Activated CD4-positive, alpha-beta T cell treated with anti-CD3 and anti-CD28 coated beads, Interleukin-2, amount 50 U/mL, for 24 hours (primary cell): ENCODE measurements at regions not wholly inside any gene's neighbourhood (a gene's known extent, or its start where the extent isn't known, plus 50 kb on each side); places are given as distances from the start of the nearest gene placed in this dataset.
"Not testable (repeated sequence)": the region's sequence is repeated elsewhere in the genome, so short reads cannot be mapped to it uniquely, and the experiment has no call there.

ENCODE experiments used
- DNase-seq, 2 donors: peaks; one replicate each; pipeline ENCODE4 v3.0.0-alpha.2; 2020; ENCODE audit warnings: low read depth in 1 of 2, low spot score in 1 of 2

- DNase-seq, result peak; percentile 26 to 55
Observed at GRCh38 chr12:46549527-46550265, 177.1 kb upstream of the SLC38A2 start.

DNA sequence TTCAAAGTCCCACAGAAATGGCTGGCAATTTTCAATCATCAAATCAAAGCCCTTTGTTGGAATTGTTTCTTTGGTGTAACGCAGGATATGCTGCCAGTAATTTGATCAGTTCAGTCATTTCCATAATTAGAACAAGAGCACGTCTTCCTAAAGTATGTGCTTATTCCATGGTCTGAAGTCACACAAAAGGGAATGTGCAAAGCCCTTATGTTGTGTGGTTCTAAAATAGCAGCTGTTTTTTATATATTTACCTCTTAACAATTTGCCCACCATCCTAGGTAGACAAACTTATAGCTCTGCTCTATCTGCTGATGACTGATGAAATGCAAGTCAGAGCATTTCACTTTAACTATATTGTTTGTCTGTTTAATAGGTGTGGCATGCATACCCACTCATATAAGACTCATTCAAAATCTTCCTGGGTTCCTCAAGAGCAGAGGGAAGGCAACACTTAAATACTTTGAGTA lies 176.1 kb upstream of the SLC38A2 start:
- no peak for DNase-seq

DNA sequence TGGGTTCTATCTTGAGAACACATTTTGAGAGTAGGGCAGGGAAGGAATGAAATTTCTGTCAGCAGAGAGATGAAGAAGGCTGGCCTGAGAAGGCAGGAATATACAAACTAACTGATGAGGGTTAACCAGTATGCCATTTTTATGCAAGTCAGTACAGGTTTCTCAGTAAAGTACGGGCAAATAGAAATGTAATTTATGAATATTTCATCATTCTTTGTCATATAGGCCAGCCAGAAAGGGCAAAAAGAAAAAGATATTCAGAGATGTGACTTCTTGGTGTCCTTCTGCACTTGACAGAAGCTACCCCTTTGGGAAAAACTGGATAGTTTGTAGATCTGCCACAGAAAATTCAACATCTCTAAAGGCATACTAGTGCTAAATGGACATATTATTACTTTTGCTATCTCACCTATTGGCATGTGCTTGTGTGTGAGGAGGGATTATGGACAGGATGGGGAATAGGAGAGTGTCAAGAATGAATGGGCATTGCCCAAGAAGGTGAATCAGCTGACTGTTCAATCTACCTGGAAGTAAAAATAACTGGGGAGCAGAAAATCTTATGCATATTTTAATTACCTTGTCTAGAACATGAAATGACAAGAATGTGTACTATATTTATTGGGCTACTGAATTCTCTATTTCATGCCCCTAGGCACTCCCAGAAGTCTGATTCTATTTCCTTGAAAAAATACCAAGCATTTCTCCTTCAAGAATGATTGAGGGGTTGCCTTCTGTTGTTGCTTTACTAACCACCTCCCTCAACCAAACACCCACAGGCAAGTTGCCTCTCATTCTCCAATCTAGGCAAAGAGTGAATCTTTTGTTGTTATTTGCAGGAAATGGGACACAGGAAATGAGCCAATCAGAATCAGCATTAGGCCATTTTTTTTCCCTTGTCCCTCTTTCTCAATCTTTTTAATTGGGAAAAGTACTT lies 175.1 kb upstream of the SLC38A2 start:
- no peak for DNase-seq

GRCh38 chr12:46546634-46547273 lies 174.2 kb upstream of the SLC38A2 start:
- DNase-seq, result peak in 1 of 2 donors; percentile 21

GRCh38 chr12:46543378-46543795 lies 170.8 kb upstream of the SLC38A2 start:
- DNase-seq, result not testable (repeated sequence)

- DNase-seq, result no peak
Observed at GRCh38 chr12:46538976-46539375, 166.4 kb upstream of the SLC38A2 start.

GRCh38 chr12:46537387-46537955 lies 164.9 kb upstream of the SLC38A2 start:
- DNase-seq, result no peak

GRCh38 chr12:46536316-46536715 lies 163.7 kb upstream of the SLC38A2 start:
- DNase-seq, result not testable (repeated sequence)

DNA sequence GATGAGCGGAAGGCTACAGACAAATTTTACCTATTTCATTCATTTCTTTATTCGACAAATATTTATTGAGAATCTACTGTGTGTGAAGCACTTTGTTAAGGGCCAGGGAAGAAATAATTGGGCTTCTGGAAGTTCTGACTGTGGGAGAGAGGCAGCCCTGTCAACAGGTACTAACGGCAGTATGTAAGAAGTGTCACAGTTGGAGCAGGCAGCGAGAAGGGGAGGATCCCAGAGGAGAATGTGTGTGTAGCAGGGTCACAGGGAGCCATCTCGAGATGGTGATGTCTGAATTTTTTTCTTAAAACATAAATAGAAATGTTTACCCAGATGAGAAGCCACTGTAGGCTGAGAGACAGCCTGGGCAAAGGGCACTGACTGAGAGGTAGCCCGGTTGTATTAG lies 163.3 kb upstream of the SLC38A2 start:
- DNase-seq, result no peak

DNA sequence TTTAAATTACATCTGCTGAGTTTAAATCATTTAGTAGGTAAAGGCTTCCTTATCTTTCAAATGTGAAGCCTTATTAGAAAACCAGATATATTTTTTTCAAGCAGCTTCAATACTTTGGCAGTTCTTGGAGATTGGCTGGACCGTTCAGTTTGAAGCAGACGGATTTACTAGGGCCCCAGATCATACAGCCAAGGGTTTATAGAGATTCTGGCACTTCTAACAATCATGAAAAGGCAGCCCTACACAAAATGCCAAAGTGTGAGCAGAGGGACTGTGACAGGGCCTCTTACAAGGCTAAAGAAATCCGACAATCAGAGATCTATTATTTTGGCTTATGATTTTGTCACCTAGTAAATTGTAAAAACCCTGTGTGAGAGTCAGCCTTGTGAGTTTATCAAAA lies 162.8 kb upstream of the SLC38A2 start:
- no peak for DNase-seq

DNA sequence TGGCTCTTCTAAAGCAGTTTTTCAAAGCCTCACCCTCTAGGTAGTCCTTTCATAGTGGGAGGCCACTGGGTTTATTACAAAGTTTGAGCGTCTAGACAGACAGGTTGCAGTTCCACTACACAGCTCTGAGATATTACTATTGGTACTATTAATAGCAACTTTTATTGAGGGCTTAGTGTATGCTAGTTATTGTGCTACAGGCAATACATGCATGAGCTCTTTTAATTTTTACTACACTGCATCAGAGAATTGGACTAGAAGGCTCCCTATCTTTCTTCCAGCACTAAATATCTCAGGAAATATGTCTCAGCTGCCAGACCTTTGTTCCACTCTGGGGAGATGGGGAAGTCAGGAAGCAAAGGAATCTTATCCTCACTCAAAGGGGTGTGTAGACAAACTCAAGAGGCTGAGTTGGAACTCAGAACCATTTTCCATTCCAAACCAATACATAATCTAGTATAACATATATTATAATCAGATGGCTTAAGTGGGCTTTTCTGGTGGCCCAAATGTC lies 161.8 kb upstream of the SLC38A2 start:
- no peak for DNase-seq

DNA sequence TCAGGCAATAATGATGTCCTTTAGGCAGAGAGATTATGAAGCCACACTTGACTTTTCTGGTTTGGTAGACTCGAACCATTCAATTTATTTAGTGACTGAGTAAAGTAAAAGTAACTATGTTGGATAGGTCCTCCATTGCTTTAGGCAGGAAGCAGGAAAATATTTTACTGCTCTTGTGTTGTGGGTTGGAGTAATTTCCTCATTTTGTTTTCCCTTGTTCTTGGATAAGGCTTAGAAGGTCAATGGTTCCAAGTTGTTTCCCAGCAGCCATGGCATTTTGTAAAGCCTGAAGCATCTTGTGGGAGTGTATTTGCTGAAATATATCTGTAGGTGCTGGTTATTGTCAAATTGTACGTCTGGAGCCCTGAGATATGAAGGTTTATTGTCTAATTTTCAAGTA lies 161.2 kb upstream of the SLC38A2 start:
- no peak for DNase-seq

GRCh38 chr12:46531804-46532203 lies 159.2 kb upstream of the SLC38A2 start:
- no peak for DNase-seq

- DNase-seq, result no peak
Observed at GRCh38 chr12:46531059-46531785, 158.6 kb upstream of the SLC38A2 start.

DNA sequence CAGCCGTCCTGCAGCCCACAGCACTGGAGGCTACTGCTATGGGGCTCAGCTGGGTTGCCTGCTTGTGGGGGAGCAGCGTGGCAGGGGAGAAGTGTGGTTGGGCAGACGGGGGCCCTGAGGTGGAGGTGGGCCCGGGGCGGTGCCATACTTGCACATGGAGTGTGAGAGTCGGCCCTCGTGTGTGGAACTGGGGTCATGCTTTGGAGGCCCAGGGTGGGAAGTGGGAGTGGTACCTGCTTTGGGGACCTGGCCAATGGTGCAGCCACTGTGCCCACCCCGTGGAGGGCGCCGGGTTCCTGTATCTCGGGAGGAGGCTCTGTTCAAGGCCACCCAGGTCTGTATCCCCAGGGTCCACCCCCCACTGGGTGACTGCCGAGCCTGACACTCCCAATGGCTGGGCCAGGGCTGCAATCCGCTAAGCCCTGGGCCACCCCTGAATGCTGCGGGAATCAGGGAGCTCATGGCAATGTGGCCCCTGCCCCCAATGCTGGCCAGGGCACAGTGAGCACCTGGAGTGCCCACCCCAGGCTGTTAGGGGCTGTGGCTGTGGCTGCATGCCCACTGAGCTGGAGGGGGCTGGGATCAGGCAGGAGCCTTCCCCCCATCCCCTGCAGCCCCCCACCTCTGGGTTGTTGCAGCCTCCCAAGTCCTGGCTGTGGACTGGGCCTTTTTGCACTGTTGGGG lies 157.9 kb upstream of the SLC38A2 start:
- no peak for DNase-seq

DNA sequence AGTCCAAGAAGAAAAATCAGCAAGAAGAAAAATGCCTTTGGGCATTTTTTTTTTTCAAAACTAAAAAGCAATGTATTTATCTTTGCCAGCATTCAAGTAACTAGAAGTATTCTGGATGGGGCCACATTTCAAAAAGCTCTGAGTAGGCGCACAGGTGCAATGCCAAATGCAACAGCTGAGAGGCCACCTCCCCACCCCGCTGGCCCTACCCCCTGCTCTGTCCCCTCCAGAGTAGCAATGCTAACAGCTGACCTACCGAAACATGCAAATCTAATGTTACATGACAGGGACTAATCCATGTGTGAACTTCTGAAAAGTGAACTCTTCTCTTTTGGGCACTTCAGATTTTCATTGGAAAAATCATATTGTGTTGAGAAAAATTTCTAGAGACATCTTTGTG lies 153.7 kb upstream of the SLC38A2 start:
- no peak for DNase-seq

DNA sequence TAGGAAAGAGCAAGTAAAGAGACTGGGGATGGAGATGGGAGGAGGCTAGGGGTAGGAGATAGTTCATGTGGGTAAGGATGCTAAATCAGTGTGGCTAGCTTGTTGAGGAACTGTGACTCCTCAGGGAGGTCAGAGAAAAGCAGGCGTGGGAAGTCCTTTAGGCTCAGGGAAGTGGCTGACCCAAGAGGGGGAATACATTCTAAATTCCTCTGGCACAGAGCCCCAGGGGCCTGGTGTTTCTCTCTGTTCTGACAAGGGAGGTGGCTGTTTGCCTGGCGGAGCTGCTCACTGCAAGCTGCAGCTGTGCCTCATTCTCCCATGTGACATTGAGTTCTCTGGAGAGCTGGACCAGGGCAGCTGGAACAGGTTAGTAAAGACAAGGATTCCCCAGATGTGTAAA lies 152.2 kb upstream of the SLC38A2 start:
- DNase-seq, result no peak

DNA sequence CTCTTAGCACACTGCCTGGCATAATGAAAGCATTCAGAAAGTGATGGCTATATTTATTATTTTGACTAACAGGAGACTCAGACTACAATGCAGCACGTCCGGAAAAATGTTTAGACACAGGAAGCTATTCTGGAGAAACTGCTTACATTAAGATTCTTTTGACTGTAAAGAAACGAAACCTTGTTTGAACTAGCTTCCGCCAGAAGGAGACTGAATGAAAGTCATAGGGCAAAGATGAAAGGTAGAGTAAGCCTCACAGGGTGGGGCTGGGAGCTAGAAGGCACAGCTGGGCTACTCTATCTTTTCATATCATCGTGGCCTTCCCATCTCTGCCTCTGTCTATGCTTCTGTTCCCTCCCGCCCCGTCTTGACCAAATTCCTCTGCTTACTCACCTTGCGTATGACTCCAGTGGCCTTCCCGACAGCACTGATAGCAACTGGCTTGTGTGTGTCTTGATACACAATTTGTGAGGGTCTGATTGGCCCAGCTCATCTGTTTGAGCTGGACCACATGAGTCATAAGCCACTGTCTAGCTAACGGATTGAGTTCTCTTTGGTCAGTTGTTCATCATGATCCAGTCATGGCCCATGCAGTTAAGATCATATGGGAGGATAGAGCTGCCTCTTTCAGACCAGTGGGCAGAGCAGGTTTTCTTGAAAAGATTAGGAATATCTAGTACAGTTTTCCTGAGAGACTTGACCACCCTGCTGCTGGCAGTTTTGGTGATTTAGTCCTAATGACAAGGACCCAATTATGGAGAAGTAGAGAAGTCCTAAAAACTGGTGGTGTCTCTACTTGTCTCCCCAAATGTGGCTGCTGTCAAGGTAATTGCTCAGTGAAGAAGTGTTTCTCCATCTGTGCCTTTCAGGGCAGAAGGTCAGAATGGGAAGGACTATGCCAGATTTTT lies 151.5 kb upstream of the SLC38A2 start:
- DNase-seq, result peak in 1 of 2 donors; percentile 20

DNA sequence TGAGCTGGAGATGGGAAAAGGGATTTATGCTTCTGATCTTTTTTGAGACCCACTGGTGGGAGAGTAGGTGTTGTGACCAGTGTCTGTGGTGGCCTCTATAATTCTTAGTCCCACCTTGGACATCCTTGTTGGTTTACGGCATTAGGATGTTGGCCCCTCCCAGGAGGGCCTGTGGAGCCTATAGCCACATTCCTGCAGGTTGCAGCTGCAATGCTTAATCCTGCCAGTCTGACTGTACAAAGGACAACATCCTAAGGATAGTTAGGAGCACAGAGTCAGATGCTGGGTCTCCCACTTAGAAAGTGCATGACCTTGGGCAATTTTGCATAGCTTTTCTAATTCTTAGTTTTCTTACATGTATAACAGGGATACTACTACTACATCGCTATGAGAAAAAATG lies 150.9 kb upstream of the SLC38A2 start:
- no peak for DNase-seq
